Neuronal stem cell (in vitro differentiated cells): ENCODE measurements at regions not wholly inside any gene's neighbourhood (a gene's known extent, or its start where the extent isn't known, plus 50 kb on each side); places are given as distances from the start of the nearest gene placed in this dataset.

ENCODE experiments used
- DNase-seq: peaks from one replicate; pipeline ENCODE4 v3.0.0-alpha.2; 2013; ENCODE audit warnings: low spot score
- H2AFZ ChIP-seq: one replicate; pipeline ENCODE4 v1.6.1; 2013; ENCODE audit warnings: mild to moderate bottlenecking, low read length, inconsistent platforms
- H2AK5ac ChIP-seq: 2 replicates; pipeline ENCODE4 v1.6.1; 2013; ENCODE audit warnings: low read depth, mild to moderate bottlenecking, inconsistent platforms, low read length, moderate library complexity, mixed read lengths
- H2BK120ac ChIP-seq: 2 replicates; pipeline ENCODE4 v1.6.1; 2013; ENCODE audit warnings: low read depth, mild to moderate bottlenecking, inconsistent platforms, low read length, moderate library complexity, mixed read lengths
- H2BK12ac ChIP-seq: one replicate; pipeline ENCODE4 v1.6.1; 2013; ENCODE audit warnings: low read length, inconsistent platforms
- H2BK15ac ChIP-seq: 2 replicates; pipeline ENCODE4 v1.6.1; 2013; ENCODE audit warnings: mild to moderate bottlenecking, low read length, inconsistent platforms, mixed read lengths
- H2BK5ac ChIP-seq: one replicate; pipeline ENCODE4 v1.6.1; 2013; ENCODE audit warnings: inconsistent platforms, mild to moderate bottlenecking, low read length, moderate library complexity
- H3K14ac ChIP-seq: one replicate; pipeline ENCODE4 v1.6.1; 2013; ENCODE audit warnings: low read length, inconsistent platforms
- H3K18ac ChIP-seq: 2 replicates; pipeline ENCODE4 v1.6.1; 2013; ENCODE audit warnings: low read length, inconsistent platforms
- H3K23ac ChIP-seq: 2 replicates; pipeline ENCODE4 v1.6.1; 2013; ENCODE audit warnings: low read depth, mild to moderate bottlenecking, mixed read lengths, low read length, inconsistent platforms; ENCODE audit not compliant: poor library complexity
- H3K27ac ChIP-seq: replicated peaks from 3 replicates; pipeline ENCODE4 v1.5.1; 2013; ENCODE audit warnings: low read length, inconsistent platforms
- H3K27me3 ChIP-seq, 3 experiments: 2 replicates each; pipeline ENCODE4 v1.6.1; 2013; ENCODE audit warnings: low read length in 3 of 3, mild to moderate bottlenecking in 2 of 3, inconsistent platforms in 1 of 3, low read depth in 1 of 3, mixed read lengths in 1 of 3, moderate library complexity in 1 of 3; ENCODE audit not compliant: control insufficient read depth in 3 of 3, insufficient read depth in 3 of 3
- H3K36me3 ChIP-seq, 2 donors: replicated peaks in 1 of 2; 2 replicates each; pipeline ENCODE4 v1.6.1; 2013; ENCODE audit warnings: low read length in 2 of 2; ENCODE audit not compliant: control insufficient read depth in 2 of 2, insufficient read depth in 2 of 2
- H3K4ac ChIP-seq: 2 replicates; pipeline ENCODE4 v1.6.1; 2013; ENCODE audit warnings: inconsistent platforms, mild to moderate bottlenecking, low read length, moderate library complexity
- H3K4me1 ChIP-seq, 2 donors: 1 replicate in 1 of 2; 2 replicates in 1 of 2; pipeline ENCODE4 v1.6.1; 2013; ENCODE audit warnings: low read length in 2 of 2, low read depth in 1 of 2; ENCODE audit not compliant: control insufficient read depth in 2 of 2, insufficient read depth in 1 of 2
- H3K4me2 ChIP-seq: one replicate; pipeline ENCODE4 v1.6.1; 2013; ENCODE audit warnings: mild to moderate bottlenecking, low read length, inconsistent platforms; ENCODE audit not compliant: insufficient read depth, poor library complexity, severe bottlenecking
- H3K4me3 ChIP-seq, 2 donors: 2 replicates each; pipeline ENCODE4 v1.5.1; 2013; ENCODE audit warnings: low read length in 2 of 2, mild to moderate bottlenecking in 2 of 2, inconsistent platforms in 1 of 2, moderate library complexity in 1 of 2
- H3K79me1 ChIP-seq: one replicate; pipeline ENCODE4 v1.6.1; 2013; ENCODE audit warnings: low read depth, mild to moderate bottlenecking, inconsistent platforms, low read length, moderate library complexity
- H3K9ac ChIP-seq: one replicate; pipeline ENCODE4 v1.6.1; 2013; ENCODE audit warnings: mild to moderate bottlenecking, low read depth, low read length, inconsistent platforms; ENCODE audit not compliant: poor library complexity
- H3K9me3 ChIP-seq, 2 donors: replicated peaks in 1 of 2; 2 replicates each; pipeline versions ENCODE3 to v1.6.1; 2013; ENCODE audit warnings: low read length in 2 of 2, mild to moderate bottlenecking in 2 of 2, inconsistent platforms in 1 of 2, low read depth in 1 of 2, mixed read lengths in 1 of 2, moderate library complexity in 1 of 2; ENCODE audit not compliant: control insufficient read depth in 2 of 2, insufficient read depth in 1 of 2
- H4K8ac ChIP-seq: one replicate; pipeline ENCODE4 v1.6.1; 2013; ENCODE audit warnings: low read depth, mild to moderate bottlenecking, inconsistent platforms, low read length, moderate library complexity
- H4K91ac ChIP-seq: one replicate; pipeline ENCODE4 v1.6.1; 2013; ENCODE audit warnings: low read length, low read depth, mild to moderate bottlenecking, inconsistent platforms; ENCODE audit not compliant: poor library complexity
- WGBS, 2 donors: extraction: QIAGEN DNeasy Blood & Tissue Kit; methylation state at CpG; one replicate each; pipeline ENCODE4 v1.1.7; 2013; ENCODE audit warnings: missing lambda C conversion rate in 2 of 2, mixed read lengths in 1 of 2; ENCODE audit not compliant: insufficient read length in 2 of 2, insufficient replicate concordance in 1 of 2; ENCODE audit errors: extremely low coverage in 2 of 2; 5-methylcytosine and 5-hydroxymethylcytosine counted together

GRCh38 chr3:168394439-168394838 is 298.7 kb upstream of the GOLIM4 start:
- Histone ChIP-seq H3K4me1 (no peaks in the 10 kb centered on the region), H2BK120ac (no peak overlapping the region), H3K23ac (no peak overlapping the region), H2AFZ (no peak overlapping the region), H2BK15ac (no peak overlapping the region), H3K4me2 (no peak overlapping the region), H3K18ac (no peak overlapping the region), H4K91ac (no peak overlapping the region), H2AK5ac (no peak overlapping the region), H3K79me1 (no peaks in the 10 kb centered on the region), H3K36me3 (no peaks in the 10 kb centered on the region), H2BK5ac (no peak overlapping the region), H3K4ac (no peak overlapping the region), H3K14ac (no peak overlapping the region), H4K8ac (no peak overlapping the region), H3K27ac (no peak overlapping the region), H3K9me3 (no peaks in the 10 kb centered on the region), H3K4me3 (no peak overlapping the region), H3K9ac (no peak overlapping the region), H2BK12ac (no peak overlapping the region), H3K27me3 (no peaks in the 10 kb centered on the region)
- no peak for DNase-seq
- WGBS, 2 donors = no CpG with 5 or more reads among the region's 2 CpGs

GRCh38 chr3:168386301-168386700 is 290.6 kb upstream of the GOLIM4 start:
- Histone ChIP-seq H3K4ac (no peak overlapping the region), H3K36me3 (peaks cover 0 to 5% of the 10 kb centered on the region in 2 donors), H2AK5ac (no peak overlapping the region), H3K27ac (no peak overlapping the region), H2BK12ac (no peak overlapping the region), H3K79me1 (no peaks in the 10 kb centered on the region), H3K27me3 (no peaks in the 10 kb centered on the region), H3K9me3 (peaks cover 0 to 15% of the 10 kb centered on the region in 2 donors), H3K4me2 (no peak overlapping the region), H3K4me1 (no peaks in the 10 kb centered on the region), H2BK15ac (no peak overlapping the region), H4K8ac (no peak overlapping the region), H3K9ac (no peak overlapping the region), H3K14ac (no peak overlapping the region), H2BK120ac (no peak overlapping the region), H2AFZ (no peak overlapping the region), H3K23ac (no peak overlapping the region), H4K91ac (no peak overlapping the region), H2BK5ac (no peak overlapping the region), H3K4me3 (no peak overlapping the region), H3K18ac (no peak overlapping the region)
- no peak for DNase-seq

GRCh38 chr3:168384990-168385389 is 289.3 kb upstream of the GOLIM4 start:
- H3K27ac ChIP-seq = no peak overlapping the region
- DNase-seq = no peak
- H2BK120ac ChIP-seq = no peak overlapping the region
- peaks cover 0 to 15% of the 10 kb centered on the region in 2 donors for H3K9me3 ChIP-seq
- H3K4me3 ChIP-seq = no peak overlapping the region
- no peaks in the 10 kb centered on the region for H3K4me1 ChIP-seq
- H2BK12ac ChIP-seq = no peak overlapping the region
- no peak overlapping the region for H3K9ac ChIP-seq
- no peak overlapping the region for H2AK5ac ChIP-seq
- H3K4me2 ChIP-seq = no peak overlapping the region
- no peak overlapping the region for H3K4ac ChIP-seq
- H3K79me1 ChIP-seq = no peaks in the 10 kb centered on the region
- no peak overlapping the region for H2BK15ac ChIP-seq
- no peak overlapping the region for H2BK5ac ChIP-seq
- no peak overlapping the region for H4K91ac ChIP-seq
- no peaks in the 10 kb centered on the region for H3K27me3 ChIP-seq
- H2AFZ ChIP-seq = no peak overlapping the region
- H4K8ac ChIP-seq = no peak overlapping the region
- H3K23ac ChIP-seq = no peak overlapping the region
- peaks cover 0 to 5% of the 10 kb centered on the region in 2 donors for H3K36me3 ChIP-seq
- no peak overlapping the region for H3K18ac ChIP-seq
- WGBS, 2 donors = no CpG with 5 or more reads among the region's 7 CpGs
- no peak overlapping the region for H3K14ac ChIP-seq

- no peak overlapping the region for H4K8ac ChIP-seq
- no peak overlapping the region for H2AK5ac ChIP-seq
- no peak overlapping the region for H2BK12ac ChIP-seq
- H3K4me2 ChIP-seq = no peak overlapping the region
- peaks cover 0 to 15% of the 10 kb centered on the region in 2 donors for H3K9me3 ChIP-seq
- H3K14ac ChIP-seq = no peak overlapping the region
- no peak overlapping the region for H3K4ac ChIP-seq
- H2BK5ac ChIP-seq = no peak overlapping the region
- H2AFZ ChIP-seq = no peak overlapping the region
- H3K18ac ChIP-seq = peak overlapping the region; percentile 52
- no peak overlapping the region for H2BK15ac ChIP-seq
- H3K23ac ChIP-seq = no peak overlapping the region
- no peak overlapping the region for H3K9ac ChIP-seq
- no peak overlapping the region for H3K27ac ChIP-seq
- DNase-seq = no peak
- no peak overlapping the region for H3K4me3 ChIP-seq
- peaks cover 0 to 5% of the 10 kb centered on the region in 2 donors for H3K36me3 ChIP-seq
- no peaks in the 10 kb centered on the region for H3K4me1 ChIP-seq
- no peak overlapping the region for H2BK120ac ChIP-seq
- WGBS, 2 donors = no CpG with 5 or more reads among the region's 2 CpGs
- no peaks in the 10 kb centered on the region for H3K27me3 ChIP-seq
- no peaks in the 10 kb centered on the region for H3K79me1 ChIP-seq
- no peak overlapping the region for H4K91ac ChIP-seq
Measured at GRCh38 chr3:168383573-168383972, 287.8 kb upstream of the GOLIM4 start.
